NOMO-1 treated with DMSO at 0.1 percent for 48 hours (cell line): ENCODE measurements at regions not wholly inside any gene's neighbourhood (a gene's known extent, or its start where the extent isn't known, plus 50 kb on each side); places are given as distances from the start of the nearest gene placed in this dataset.

Source experiments
- DNase-seq: peaks from one replicate; lab custom pipeline; 2025; ENCODE audit not compliant: unreplicated experiment; lab: John Stamatoyannopoulos, UW

DNA sequence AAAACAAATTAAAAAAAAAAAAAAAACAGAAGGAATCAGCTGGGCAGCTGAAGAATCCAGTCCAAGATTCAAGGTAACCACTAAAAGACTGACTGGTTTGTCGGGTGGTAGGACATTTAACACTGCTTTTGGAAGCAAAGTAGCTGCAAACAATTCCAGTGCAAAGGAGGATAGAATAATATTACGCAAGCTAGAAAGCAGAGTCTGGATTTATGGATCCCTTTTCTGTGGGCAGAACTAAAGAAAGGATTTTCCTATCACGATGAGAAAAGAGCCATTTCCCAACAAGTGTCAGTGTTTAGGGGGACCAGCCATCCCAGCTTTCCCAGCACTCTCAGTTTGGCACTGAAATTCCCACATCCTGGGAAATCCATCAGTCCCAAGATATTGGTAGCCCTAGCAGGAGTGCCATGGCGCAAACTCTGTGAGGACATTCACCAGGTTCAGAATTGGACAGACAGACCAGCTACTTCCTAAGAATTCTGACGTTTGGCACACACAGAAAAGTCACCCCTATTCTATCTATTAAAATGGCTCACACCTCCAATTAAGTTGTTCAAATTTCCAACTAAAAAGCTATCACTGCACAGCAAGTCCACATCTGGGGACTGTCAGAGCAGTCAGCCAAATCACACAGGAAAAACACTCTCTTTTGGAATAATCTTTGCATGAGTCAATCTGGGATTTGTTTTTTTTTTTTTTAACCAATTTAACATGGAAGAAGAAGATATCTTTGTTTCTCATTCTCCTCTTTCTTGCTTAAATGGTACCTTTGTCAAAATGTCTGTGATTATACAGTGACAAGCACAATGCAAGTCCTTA, 356.8 kb upstream of the ARID1B start:
- no peak for DNase-seq

GRCh38 chr6:156419594-156419993, 357.6 kb upstream of the ARID1B start:
- DNase-seq, result no peak

GRCh38 chr6:156418253-156418652, 358.9 kb upstream of the ARID1B start:
- DNase-seq, result no peak

- no peak for DNase-seq
These were observed 360.8 kb upstream of the ARID1B start for GRCh38 chr6:156416391-156416790.

DNA sequence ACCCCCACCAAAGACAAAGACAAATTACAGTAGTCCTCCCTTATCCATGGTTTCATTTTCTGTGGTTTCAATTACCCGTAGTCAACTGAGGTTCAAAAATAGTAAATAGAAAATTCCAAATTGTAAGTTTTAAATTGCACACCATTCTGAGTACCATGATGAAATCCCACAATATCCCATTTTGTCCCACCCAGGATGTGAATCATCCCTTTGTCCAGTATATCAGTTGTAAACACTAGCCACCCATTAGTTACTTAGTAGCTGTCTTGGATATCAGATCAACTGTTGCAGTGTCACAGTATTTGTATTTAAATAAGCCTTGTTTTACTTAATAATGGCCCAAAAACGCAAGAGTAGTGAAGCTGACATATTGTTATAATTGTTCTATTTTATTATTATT, 364.0 kb upstream of the ARID1B start:
- DNase-seq, result no peak

GRCh38 chr6:156410649-156411048, 366.5 kb upstream of the ARID1B start:
- no peak for DNase-seq

DNA sequence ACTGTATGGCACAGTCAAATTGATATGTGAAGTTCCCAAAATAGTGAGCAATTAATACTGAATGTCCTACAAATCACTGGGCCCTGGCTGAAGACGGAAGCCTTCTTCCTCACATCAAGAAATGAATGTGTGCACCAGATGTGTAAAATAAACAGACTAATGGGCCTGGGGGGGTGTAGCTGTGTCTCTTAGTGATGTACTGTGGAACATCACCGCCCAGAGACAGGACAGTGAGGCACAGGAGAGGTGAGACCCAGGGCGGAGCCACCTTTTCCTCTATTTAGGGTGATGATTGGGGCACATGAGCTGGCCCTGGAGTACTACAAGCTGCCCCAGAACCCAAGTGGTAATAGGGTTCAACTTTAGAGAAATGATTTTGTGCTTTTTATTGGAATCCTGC, 368.5 kb upstream of the ARID1B start:
- DNase-seq, result no peak

- no peak for DNase-seq
These were observed 369.8 kb upstream of the ARID1B start for GRCh38 chr6:156407334-156407733.

- DNase-seq, result no peak
These were observed 370.5 kb upstream of the ARID1B start for GRCh38 chr6:156406688-156407087.

- DNase-seq, result no peak
These were observed 371.1 kb upstream of the ARID1B start for GRCh38 chr6:156406099-156406498.

- DNase-seq, result no peak
These were observed 374.6 kb upstream of the ARID1B start for GRCh38 chr6:156402628-156403027.

DNA sequence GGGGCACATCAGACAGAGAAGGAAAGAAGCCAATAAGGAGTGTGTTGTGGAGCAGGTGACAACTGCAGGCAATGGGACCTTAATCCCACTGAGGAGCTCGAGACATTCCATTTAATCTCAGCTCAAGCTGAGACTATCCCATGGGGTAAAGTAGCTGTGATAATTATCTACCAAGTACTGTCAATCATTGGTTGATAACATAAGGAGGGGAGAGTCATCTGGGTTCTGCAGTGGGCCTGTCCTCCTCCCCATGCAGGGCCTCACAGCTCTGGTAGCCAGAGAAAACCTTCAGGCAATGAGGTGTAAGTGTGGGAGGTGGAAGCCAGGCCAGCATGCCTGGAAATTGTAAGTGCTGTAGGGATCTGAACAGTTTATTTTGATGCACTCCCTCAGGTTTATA, 375.0 kb upstream of the ARID1B start:
- DNase-seq, result no peak

DNA sequence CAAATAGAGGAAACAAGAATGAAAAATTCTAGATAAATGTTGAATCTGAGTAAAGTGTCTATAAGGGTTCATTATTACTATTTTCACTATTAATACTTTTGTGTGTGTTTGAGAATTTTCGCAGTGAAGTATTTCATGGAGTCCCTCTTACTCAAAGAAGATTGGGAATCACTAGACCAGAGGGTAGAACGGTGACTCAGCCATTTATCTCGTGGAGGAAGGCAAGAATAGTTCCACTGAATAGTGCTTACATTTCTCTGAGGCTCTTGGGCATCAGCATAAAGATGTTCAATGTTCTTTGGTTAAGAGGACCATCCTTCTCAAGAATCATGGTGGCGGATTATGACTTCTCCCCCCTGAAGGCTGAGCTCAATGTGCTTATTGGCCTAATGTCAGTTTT, 376.7 kb upstream of the ARID1B start:
- no peak for DNase-seq

DNA sequence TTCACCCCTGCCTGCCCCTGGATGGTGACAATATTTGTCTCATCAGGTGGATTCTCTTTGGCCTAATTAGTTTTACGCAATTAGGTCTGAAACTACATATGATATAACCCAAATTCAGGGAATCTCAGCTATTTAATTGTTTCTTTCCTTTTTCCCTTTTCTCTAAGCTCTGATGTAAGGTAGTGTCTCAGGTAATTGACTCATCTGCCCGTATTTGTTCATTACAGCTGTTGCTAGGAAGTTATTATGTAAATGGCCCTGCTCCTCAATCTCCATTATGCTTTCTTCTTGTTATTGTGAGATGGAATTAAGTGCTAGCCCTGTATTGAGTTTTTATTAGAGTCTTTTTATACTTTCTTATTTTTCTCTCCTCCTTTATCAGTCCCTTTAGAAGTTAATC, 378.2 kb upstream of the ARID1B start:
- no peak for DNase-seq

DNA sequence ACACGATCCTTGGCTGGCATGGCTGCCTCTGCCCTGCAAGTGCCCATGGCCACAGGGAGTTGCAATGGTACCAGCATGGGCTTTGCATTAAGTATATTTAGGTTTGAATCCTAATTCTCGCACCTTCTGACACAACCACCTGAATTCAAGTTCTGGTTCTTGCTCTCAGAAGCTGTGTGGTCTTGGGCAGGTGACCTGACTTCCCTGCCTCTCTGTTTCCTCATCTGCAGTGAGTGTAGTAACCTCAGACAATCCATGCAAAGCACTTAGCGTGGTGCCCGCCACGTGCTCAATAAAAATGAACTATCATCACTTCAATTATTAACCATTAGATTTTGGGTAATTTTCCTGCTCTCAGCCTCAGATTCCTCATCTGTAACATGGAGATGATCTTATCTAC, 378.8 kb upstream of the ARID1B start:
- DNase-seq, result no peak

DNA sequence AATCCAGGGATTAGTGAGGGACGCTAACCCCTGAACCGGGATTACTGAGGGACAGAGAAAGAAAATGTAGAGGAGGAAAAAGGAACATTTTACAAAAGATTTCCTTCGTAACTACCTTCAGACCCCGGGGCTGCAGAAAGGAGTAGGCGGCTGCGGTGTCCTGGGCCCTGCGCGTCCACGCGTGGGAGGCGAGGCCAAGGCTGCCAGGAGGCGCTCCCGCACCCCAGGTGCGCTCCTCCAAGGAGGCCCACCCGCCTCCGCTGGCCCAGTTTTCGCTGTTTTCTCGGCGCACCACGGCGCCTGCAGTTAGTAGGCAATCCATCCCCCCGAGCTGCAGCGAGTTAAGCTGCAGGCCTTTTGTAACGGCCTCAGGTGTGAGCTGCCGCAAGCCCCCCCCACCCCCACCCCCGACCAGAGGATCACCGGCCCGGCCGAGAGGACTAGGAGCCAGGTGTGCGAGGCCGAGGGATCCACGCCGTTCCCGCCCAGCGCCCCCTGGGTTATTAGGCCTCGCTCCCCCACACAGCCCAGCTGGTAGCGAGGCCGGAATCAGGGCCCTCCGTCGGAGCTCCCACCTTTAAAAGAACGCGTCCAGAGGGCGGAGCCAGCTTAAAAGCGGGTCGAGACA, 380.3 kb upstream of the ARID1B start:
- DNase-seq, result no peak

- no peak for DNase-seq
These were observed 381.0 kb upstream of the ARID1B start for GRCh38 chr6:156396068-156396771.

- no peak for DNase-seq
These were observed 381.9 kb upstream of the ARID1B start for GRCh38 chr6:156395276-156395675.

GRCh38 chr6:156392648-156393047, 384.5 kb upstream of the ARID1B start:
- DNase-seq, result no peak

DNA sequence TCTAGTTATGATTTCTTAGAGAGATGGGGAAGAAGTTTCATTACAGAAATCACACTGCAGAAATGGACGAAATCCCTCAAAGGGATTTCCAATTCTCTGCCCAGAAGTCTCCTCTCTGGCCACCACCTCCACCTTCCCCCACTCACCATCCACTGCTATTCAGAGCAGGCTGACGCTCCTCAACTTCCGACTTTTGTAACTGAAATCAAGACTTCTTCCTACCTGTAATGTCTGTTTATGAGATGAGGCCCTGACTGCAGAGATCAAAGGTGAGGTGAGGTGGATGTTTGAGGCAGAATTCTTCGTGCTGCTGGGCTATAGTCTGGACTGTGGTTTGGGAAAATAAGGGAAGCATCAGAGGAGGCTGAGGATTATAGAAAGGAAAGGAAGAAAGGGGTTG, 385.2 kb upstream of the ARID1B start:
- no peak for DNase-seq

DNA sequence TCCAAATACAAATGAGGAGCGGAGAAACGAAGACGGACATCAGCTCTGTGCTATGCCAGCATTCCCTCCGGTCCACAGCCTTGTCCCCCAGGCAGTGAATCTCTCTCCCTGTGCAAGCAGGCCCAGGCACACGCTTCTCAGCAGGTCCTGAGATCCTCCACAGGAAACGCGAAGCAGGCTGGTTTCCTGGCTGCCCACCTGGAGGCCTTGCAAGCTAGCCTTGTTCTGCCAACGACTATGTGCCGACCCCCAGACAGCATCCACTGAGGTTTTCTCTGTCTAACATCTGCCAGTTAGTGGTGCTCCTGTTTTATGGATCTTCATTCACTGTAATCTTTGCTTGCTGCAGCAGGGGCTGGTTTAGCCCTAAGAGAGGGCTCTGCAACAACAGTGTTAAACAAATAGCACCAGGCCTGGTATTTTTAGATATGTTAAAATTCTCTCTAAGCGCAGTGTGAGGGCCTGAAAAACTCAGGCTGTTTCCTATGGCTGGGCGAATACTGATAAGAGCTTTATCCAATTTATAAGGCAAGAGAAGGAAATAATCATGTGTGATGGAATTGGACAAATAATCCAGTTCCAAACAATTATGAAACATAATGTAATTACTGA, 386.0 kb upstream of the ARID1B start:
- no peak for DNase-seq

DNA sequence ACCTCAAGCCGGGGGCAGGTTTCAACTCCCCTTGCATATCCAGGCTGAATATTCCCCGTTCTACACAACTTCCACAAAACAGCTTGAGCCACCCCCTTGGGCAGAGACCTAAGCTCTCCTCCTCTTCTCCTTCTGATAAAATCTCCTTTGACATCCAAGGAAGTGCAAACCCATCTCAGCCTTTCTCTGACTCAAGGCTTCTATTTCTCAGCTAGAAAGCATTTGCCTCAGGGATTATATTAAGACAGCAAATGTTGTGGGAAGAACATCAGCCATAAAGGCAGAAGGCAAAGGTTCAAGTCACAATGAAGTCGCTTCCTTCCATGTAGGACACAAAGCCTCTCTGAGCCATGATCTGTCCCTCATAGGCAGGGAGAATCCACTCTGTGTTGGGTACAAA, 386.6 kb upstream of the ARID1B start:
- DNase-seq, result no peak
